ENCODE measurements at regions not wholly inside any gene's neighbourhood (a gene's known extent, or its start where the extent isn't known, plus 50 kb on each side); places are given as distances from the start of the nearest gene placed in this dataset.
A peak's percentile ranks its signal among the peaks of the same experiment; 100 is the strongest.

GRCh38 chrX:81348388-81348787 lies 146.5 kb downstream of the SH3BGRL start:
- no peak overlapping the region for H3K9ac ChIP-seq (ENCODE audit: low read length)
- no peak overlapping the region for H4K5ac ChIP-seq (ENCODE audit: low read length)
- H3K4me1 ChIP-seq (ENCODE audit: control insufficient read depth, low read depth, low read length), result no peaks in the 10 kb centered on the region

GRCh38 chrX:81354954-81355353 lies 153.1 kb downstream of the SH3BGRL start:
- Histone ChIP-seq H4K5ac (ENCODE audit: low read length) (no peak overlapping the region), H2BK5ac (ENCODE audit: low read length) (no peak overlapping the region), H3K4me3 (ENCODE audit: low read length) (no peak overlapping the region), H3K4me2 (ENCODE audit: low read length) (no peak overlapping the region), H3K56ac (ENCODE audit: low read length) (no peak overlapping the region), H4K8ac (ENCODE audit: low read depth, low read length) (no peak overlapping the region), H3K36me3 (ENCODE audit: control insufficient read depth, insufficient read depth, low read length) (no peaks in the 10 kb centered on the region), H3K79me2 (ENCODE audit: control insufficient read depth, insufficient read depth, low read length) (no peaks in the 10 kb centered on the region), H3K23ac (ENCODE audit: low read length) (no peak overlapping the region), H3K79me1 (ENCODE audit: low read length) (no peaks in the 10 kb centered on the region), H3K4ac (ENCODE audit: low read depth, low read length) (no peak overlapping the region), H3K18ac (ENCODE audit: low read length) (no peak overlapping the region), H3K27ac (ENCODE audit: low read depth, low read length) (no peak overlapping the region), H3K9ac (ENCODE audit: low read length) (no peak overlapping the region), H3K4me1 (ENCODE audit: control insufficient read depth, low read depth, low read length) (no peaks in the 10 kb centered on the region), H2AK5ac (ENCODE audit: low read length) (no peak overlapping the region), H2BK15ac (replicated peaks; ENCODE audit: low read depth) (no peak overlapping the region), H3K27me3 (ENCODE audit: insufficient read depth, low read length, poor library complexity) (no peaks in the 10 kb centered on the region), H2BK120ac (ENCODE audit: low read depth, low read length) (no peak overlapping the region)
- DNase-seq, result peak; percentile 22
- no CpG with 5 or more reads among the region's 4 CpGs for WGBS (ENCODE audit: extremely low coverage, insufficient coverage, low lambda C conversion rate)

More at GRCh38 chrX:81348388-81348787, 146.5 kb downstream of the SH3BGRL start:
- Histone ChIP-seq H3K79me1 (ENCODE audit: low read length) (no peaks in the 10 kb centered on the region), H3K23ac (ENCODE audit: low read length) (no peak overlapping the region), H3K4ac (ENCODE audit: low read depth, low read length) (no peak overlapping the region), H3K79me2 (ENCODE audit: control insufficient read depth, insufficient read depth, low read length) (no peaks in the 10 kb centered on the region), H3K4me2 (ENCODE audit: low read length) (no peak overlapping the region), H3K18ac (ENCODE audit: low read length) (no peak overlapping the region), H4K8ac (ENCODE audit: low read depth, low read length) (no peak overlapping the region), H3K36me3 (ENCODE audit: control insufficient read depth, insufficient read depth, low read length) (no peaks in the 10 kb centered on the region), H3K56ac (ENCODE audit: low read length) (no peak overlapping the region), H2BK15ac (replicated peaks; ENCODE audit: low read depth) (no peak overlapping the region), H2BK5ac (ENCODE audit: low read length) (no peak overlapping the region), H3K4me3 (ENCODE audit: low read length) (no peak overlapping the region), H3K27ac (ENCODE audit: low read depth, low read length) (no peak overlapping the region), H3K27me3 (ENCODE audit: insufficient read depth, low read length, poor library complexity) (no peaks in the 10 kb centered on the region), H2BK120ac (ENCODE audit: low read depth, low read length) (no peak overlapping the region), H2AK5ac (ENCODE audit: low read length) (no peak overlapping the region)
- DNase-seq, result no peak
- WGBS (ENCODE audit: extremely low coverage, insufficient coverage, low lambda C conversion rate), result no CpG with 5 or more reads among the region's 3 CpGs

- H2BK5ac ChIP-seq (ENCODE audit: low read length), result no peak overlapping the region
- H3K4me3 ChIP-seq (ENCODE audit: low read length), result no peak overlapping the region
- H4K8ac ChIP-seq (ENCODE audit: low read depth, low read length), result no peak overlapping the region
- H3K4ac ChIP-seq (ENCODE audit: low read depth, low read length), result no peak overlapping the region
- no CpG with 5 or more reads among the region's 4 CpGs for WGBS (ENCODE audit: extremely low coverage, insufficient coverage, low lambda C conversion rate)
- H3K79me2 ChIP-seq (ENCODE audit: control insufficient read depth, insufficient read depth, low read length), result no peaks in the 10 kb centered on the region
- no peaks in the 10 kb centered on the region for H3K36me3 ChIP-seq (ENCODE audit: control insufficient read depth, insufficient read depth, low read length)
- H3K79me1 ChIP-seq (ENCODE audit: low read length), result no peaks in the 10 kb centered on the region
- no peak overlapping the region for H2AK5ac ChIP-seq (ENCODE audit: low read length)
- H2BK120ac ChIP-seq (ENCODE audit: low read depth, low read length), result no peak overlapping the region
- H3K27me3 ChIP-seq (ENCODE audit: insufficient read depth, low read length, poor library complexity), result no peaks in the 10 kb centered on the region
- H3K56ac ChIP-seq (ENCODE audit: low read length), result no peak overlapping the region
- H2BK15ac ChIP-seq (replicated peaks; ENCODE audit: low read depth), result no peak overlapping the region
- no peak overlapping the region for H3K4me2 ChIP-seq (ENCODE audit: low read length)
- H3K23ac ChIP-seq (ENCODE audit: low read length), result no peak overlapping the region
- H3K27ac ChIP-seq (ENCODE audit: low read depth, low read length), result no peak overlapping the region
- no peak overlapping the region for H4K5ac ChIP-seq (ENCODE audit: low read length)
- H3K18ac ChIP-seq (ENCODE audit: low read length), result no peak overlapping the region
- DNase-seq, result peak; percentile 8
- no peak overlapping the region for H3K9ac ChIP-seq (ENCODE audit: low read length)
- no peaks in the 10 kb centered on the region for H3K4me1 ChIP-seq (ENCODE audit: control insufficient read depth, low read depth, low read length)
These were observed 153.5 kb downstream of the SH3BGRL start for GRCh38 chrX:81355436-81355835.

GRCh38 chrX:81367291-81367690 lies 165.4 kb downstream of the SH3BGRL start:
- no peak overlapping the region for H3K9ac ChIP-seq (ENCODE audit: low read length)
- H3K56ac ChIP-seq (ENCODE audit: low read length), result no peak overlapping the region
- H2AK5ac ChIP-seq (ENCODE audit: low read length), result no peak overlapping the region
- H3K27ac ChIP-seq (ENCODE audit: low read depth, low read length), result no peak overlapping the region
- no peak overlapping the region for H2BK5ac ChIP-seq (ENCODE audit: low read length)
- H3K4me1 ChIP-seq (ENCODE audit: control insufficient read depth, low read depth, low read length), result no peaks in the 10 kb centered on the region
- H4K8ac ChIP-seq (ENCODE audit: low read depth, low read length), result no peak overlapping the region
- H3K4me3 ChIP-seq (ENCODE audit: low read length), result no peak overlapping the region
- no peaks in the 10 kb centered on the region for H3K36me3 ChIP-seq (ENCODE audit: control insufficient read depth, insufficient read depth, low read length)
- DNase-seq, result no peak
- H4K5ac ChIP-seq (ENCODE audit: low read length), result no peak overlapping the region
- no peak overlapping the region for H2BK120ac ChIP-seq (ENCODE audit: low read depth, low read length)
- H3K79me2 ChIP-seq (ENCODE audit: control insufficient read depth, insufficient read depth, low read length), result no peaks in the 10 kb centered on the region
- no peak overlapping the region for H3K4ac ChIP-seq (ENCODE audit: low read depth, low read length)
- H3K27me3 ChIP-seq (ENCODE audit: insufficient read depth, low read length, poor library complexity), result no peaks in the 10 kb centered on the region
- H2BK15ac ChIP-seq (replicated peaks; ENCODE audit: low read depth), result no peak overlapping the region
- no CpG with 5 or more reads among the region's 3 CpGs for WGBS (ENCODE audit: extremely low coverage, insufficient coverage, low lambda C conversion rate)
- no peak overlapping the region for H3K18ac ChIP-seq (ENCODE audit: low read length)
- H3K4me2 ChIP-seq (ENCODE audit: low read length), result no peak overlapping the region
- no peaks in the 10 kb centered on the region for H3K79me1 ChIP-seq (ENCODE audit: low read length)
- no peak overlapping the region for H3K23ac ChIP-seq (ENCODE audit: low read length)

GRCh38 chrX:81377329-81377728 lies 175.4 kb downstream of the SH3BGRL start:
- Histone ChIP-seq H4K5ac (ENCODE audit: low read length) (no peak overlapping the region), H3K56ac (ENCODE audit: low read length) (no peak overlapping the region), H2BK15ac (replicated peaks; ENCODE audit: low read depth) (no peak overlapping the region), H3K27me3 (ENCODE audit: insufficient read depth, low read length, poor library complexity) (no peaks in the 10 kb centered on the region), H3K4me2 (ENCODE audit: low read length) (no peak overlapping the region), H4K8ac (ENCODE audit: low read depth, low read length) (no peak overlapping the region), H3K4ac (ENCODE audit: low read depth, low read length) (no peak overlapping the region), H3K79me2 (ENCODE audit: control insufficient read depth, insufficient read depth, low read length) (no peaks in the 10 kb centered on the region), H3K27ac (ENCODE audit: low read depth, low read length) (no peak overlapping the region), H3K4me3 (ENCODE audit: low read length) (no peak overlapping the region), H2AK5ac (ENCODE audit: low read length) (no peak overlapping the region), H3K36me3 (ENCODE audit: control insufficient read depth, insufficient read depth, low read length) (no peaks in the 10 kb centered on the region), H2BK120ac (ENCODE audit: low read depth, low read length) (no peak overlapping the region), H3K4me1 (ENCODE audit: control insufficient read depth, low read depth, low read length) (no peaks in the 10 kb centered on the region), H3K23ac (ENCODE audit: low read length) (no peak overlapping the region), H2BK5ac (ENCODE audit: low read length) (no peak overlapping the region), H3K9ac (ENCODE audit: low read length) (no peak overlapping the region), H3K18ac (ENCODE audit: low read length) (no peak overlapping the region), H3K79me1 (ENCODE audit: low read length) (no peaks in the 10 kb centered on the region)
- WGBS (ENCODE audit: extremely low coverage, insufficient coverage, low lambda C conversion rate), result no CpG with 5 or more reads among the region's 2 CpGs
- DNase-seq, result peak; percentile 18

- Histone ChIP-seq H3K56ac (ENCODE audit: low read length) (no peak overlapping the region), H3K4me3 (ENCODE audit: low read length) (no peak overlapping the region), H4K8ac (ENCODE audit: low read depth, low read length) (no peak overlapping the region), H3K79me1 (ENCODE audit: low read length) (no peaks in the 10 kb centered on the region), H3K9ac (ENCODE audit: low read length) (no peak overlapping the region), H2AK5ac (ENCODE audit: low read length) (no peak overlapping the region), H3K23ac (ENCODE audit: low read length) (no peak overlapping the region), H3K4ac (ENCODE audit: low read depth, low read length) (no peak overlapping the region), H2BK5ac (ENCODE audit: low read length) (no peak overlapping the region), H2BK120ac (ENCODE audit: low read depth, low read length) (no peak overlapping the region), H3K79me2 (ENCODE audit: control insufficient read depth, insufficient read depth, low read length) (no peaks in the 10 kb centered on the region), H3K36me3 (ENCODE audit: control insufficient read depth, insufficient read depth, low read length) (no peaks in the 10 kb centered on the region), H3K4me1 (ENCODE audit: control insufficient read depth, low read depth, low read length) (no peaks in the 10 kb centered on the region), H3K4me2 (ENCODE audit: low read length) (no peak overlapping the region), H3K27ac (ENCODE audit: low read depth, low read length) (no peak overlapping the region), H2BK15ac (replicated peaks; ENCODE audit: low read depth) (no peak overlapping the region), H3K18ac (ENCODE audit: low read length) (no peak overlapping the region), H3K27me3 (ENCODE audit: insufficient read depth, low read length, poor library complexity) (no peaks in the 10 kb centered on the region), H4K5ac (ENCODE audit: low read length) (no peak overlapping the region)
- DNase-seq, result no peak
- no CpG with 5 or more reads among the region's 1 CpG for WGBS (ENCODE audit: extremely low coverage, insufficient coverage, low lambda C conversion rate)
These were observed 176.7 kb downstream of the SH3BGRL start for GRCh38 chrX:81378560-81378959.
